NOMO-1 treated with dmso at 0.1 percent for 144 hours (cell line): ENCODE measurements at regions not wholly inside any gene's neighbourhood (a gene's known extent, or its start where the extent isn't known, plus 50 kb on each side); places are given as distances from the start of the nearest gene placed in this dataset.
"Not testable (repeated sequence)": the region's sequence is repeated elsewhere in the genome, so short reads cannot be mapped to it uniquely, and the experiment has no call there.

Experiments
- DNase-seq: peaks from one replicate; lab custom pipeline; 2025; ENCODE audit not compliant: unreplicated experiment; lab: John Stamatoyannopoulos, UW

DNA sequence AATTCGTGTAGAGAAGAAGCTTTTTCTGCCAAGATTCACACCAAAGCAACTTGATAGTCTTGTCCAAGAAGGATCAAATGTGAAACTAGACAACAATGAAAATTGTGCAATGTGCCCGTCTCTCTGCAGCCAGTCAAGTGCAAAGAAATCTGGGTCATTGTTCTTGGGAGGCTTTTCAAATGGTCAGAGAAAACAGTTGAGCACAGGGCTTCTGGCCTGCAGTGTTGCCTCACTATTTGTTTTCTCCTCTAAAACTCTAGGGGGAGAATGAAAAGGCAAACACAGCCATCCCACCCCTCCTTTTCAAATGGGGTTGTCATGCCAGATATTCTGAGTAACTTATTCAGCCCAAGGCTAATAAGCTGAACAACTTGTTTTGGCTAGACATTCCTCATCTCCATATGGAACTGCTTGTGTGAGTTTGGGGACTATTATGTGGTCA lies 417.6 kb upstream of the CDIN1 start:
- no peak for DNase-seq

- DNase-seq: not testable (repeated sequence)
Measured at GRCh38 chr15:36163983-36164382, 415.4 kb upstream of the CDIN1 start.

DNA sequence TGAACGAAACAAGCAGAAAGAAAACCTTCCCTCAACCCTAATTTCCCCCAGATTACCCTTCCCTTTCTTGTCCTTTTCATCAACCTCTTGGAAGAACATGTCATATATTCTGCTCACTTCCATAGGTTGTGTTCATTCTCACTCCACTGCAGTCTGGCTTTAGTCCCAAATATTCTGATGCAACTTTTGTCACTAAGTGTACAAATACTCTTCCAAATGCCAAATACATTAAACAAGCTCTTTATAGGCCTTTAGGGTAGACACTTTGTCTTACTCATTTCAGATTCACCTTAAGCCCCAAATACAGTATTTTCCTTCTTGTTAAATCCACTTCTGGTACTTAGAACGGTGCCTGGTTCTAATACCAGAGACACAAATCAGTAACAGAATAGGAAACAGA lies 406.5 kb upstream of the CDIN1 start:
- DNase-seq: no peak

- DNase-seq: no peak
Measured at GRCh38 chr15:36175186-36175740, 404.2 kb upstream of the CDIN1 start.

DNA sequence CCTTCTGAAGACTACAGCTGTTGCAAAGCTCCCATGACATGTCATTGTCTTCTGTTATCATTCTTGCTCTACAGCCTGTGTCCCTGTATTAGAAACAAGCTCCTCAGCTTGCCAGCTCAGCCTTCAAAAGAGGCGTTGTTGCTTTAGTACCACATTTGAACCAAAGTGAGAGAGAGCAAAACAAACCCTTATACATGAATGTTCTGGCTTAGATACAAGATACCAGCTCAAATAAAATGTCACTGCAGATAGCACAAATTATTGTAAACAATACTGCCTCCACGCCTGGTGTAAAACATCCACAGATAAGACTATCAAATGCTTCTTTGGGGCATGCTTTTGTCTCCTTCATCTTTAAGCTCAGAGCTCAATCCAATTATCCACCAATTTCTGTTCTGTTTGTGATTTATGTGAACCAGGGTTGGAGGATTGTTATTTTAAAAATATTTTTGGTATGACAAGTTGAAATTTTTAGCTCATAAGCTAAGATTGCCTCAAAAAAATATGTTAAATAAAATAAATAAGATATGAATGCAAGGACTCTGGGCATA lies 403.6 kb upstream of the CDIN1 start:
- DNase-seq: no peak

DNA sequence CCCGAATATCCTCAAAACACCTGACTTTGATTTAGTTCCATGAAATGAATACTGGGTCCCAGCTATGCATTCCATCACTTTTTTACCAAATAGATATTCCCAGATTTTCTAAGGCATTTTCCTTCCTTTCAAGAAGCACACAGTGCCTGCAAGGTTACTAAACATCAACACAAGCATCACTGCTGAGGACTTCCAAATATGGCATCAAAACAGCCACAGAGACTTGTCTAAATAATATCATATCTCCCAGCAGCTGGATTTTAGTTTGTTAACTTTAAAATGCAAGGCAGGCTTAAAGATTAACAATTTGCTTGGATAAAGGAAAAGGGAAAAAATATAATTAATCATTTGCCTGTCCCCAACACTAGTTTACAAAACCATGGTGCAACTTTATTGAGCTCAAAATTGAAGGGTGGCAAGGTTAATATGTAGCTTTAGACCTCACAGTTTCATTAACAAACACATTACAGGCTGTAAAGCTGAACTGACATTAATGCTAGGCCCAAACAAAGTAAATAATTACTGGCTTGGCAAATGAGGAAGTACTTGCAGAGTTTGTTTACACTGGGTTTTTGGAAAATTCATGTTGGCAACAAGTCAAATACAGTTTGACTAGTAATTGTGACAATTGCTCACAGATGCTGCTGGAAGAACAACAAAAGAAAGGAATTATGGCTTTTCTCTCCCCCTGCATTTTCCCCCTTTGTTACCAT lies 401.7 kb upstream of the CDIN1 start:
- DNase-seq: no peak

DNA sequence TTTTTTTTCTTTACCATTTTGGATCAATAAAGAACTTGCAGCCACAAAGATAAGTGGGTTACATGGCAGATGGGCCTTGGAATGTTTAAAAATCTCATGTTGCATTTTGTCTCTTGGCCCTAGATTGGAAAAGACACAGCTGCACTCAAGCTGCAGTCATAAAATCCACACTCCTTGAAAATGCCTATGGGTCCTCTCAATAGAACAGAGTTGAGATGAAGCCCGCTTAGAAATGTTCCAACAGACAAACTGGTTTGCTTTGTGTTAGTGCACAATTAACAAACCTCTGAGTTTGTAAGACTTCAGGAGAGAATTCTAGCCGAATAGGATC lies 401.2 kb upstream of the CDIN1 start:
- DNase-seq: no peak

GRCh38 chr15:36183201-36183600 lies 396.2 kb upstream of the CDIN1 start:
- DNase-seq: no peak

- no peak for DNase-seq
Measured at GRCh38 chr15:36185438-36185837, 394.0 kb upstream of the CDIN1 start.

GRCh38 chr15:36185845-36186244 lies 393.6 kb upstream of the CDIN1 start:
- DNase-seq: no peak

DNA sequence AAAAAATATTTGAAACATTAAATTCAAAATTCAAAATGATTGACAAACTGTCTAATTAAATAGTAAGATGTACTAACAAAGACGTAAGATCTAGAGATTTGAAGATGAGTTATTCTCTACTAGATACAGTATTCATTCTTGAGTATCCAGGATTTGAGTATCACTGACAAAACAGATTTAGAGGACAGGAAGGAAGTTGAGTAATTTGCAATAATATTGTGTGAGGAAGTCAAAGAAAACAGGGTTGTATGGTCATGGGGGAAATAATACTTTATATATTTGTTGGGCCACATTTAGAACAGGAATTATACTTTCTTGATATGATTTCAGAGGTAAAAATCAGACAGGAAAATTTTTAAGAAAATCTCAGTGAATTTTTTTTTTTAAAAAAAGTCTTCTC lies 393.1 kb upstream of the CDIN1 start:
- no peak for DNase-seq

DNA sequence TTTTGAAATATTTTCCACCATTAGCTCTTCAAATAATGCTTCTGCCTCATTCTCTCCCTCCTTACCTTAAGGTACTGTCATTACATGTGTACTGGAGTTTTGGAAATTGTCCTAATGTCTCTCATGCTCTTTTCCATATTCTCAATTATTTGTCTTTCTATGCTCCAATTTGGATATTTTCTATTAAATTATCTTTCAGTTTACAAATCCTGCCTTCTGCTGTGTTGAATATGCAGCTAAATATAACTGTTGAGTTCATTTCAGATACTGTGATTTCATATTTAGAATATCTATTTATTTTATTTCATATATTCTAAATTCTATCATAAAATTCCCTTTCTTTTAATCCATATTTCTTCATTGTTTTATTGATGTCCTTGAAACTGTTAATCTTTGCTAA lies 388.0 kb upstream of the CDIN1 start:
- DNase-seq: no peak

DNA sequence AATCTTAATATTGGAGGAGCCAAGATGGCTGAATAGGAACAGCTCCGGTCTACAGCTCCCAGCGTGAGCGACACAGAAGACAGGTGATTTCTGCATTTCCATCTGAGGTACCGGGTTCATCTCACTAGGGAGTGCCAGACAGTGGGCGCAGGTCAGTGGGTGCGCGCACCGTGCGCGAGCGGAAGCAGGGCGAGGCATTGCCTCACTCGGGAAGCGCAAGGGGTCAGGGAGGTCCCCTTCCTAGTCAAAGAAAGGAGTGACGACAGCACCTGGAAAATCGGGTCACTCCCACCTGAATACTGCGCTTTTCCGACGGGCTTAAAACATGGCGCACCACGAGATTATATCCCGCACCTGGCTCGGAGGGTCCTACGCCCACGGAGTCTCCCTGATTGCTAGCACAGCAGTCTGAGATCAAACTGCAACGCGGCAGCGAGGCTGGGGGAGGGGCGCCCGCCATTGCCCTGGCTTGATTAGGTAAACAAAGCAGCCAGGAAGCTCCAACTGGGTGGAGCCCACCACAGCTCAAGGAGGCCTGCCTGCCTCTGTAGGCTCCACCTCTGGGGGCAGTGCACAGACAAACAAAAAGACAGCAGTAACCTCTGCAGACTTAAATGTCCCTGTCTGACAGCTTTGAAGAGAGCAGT lies 383.9 kb upstream of the CDIN1 start:
- DNase-seq: not testable (repeated sequence)

DNA sequence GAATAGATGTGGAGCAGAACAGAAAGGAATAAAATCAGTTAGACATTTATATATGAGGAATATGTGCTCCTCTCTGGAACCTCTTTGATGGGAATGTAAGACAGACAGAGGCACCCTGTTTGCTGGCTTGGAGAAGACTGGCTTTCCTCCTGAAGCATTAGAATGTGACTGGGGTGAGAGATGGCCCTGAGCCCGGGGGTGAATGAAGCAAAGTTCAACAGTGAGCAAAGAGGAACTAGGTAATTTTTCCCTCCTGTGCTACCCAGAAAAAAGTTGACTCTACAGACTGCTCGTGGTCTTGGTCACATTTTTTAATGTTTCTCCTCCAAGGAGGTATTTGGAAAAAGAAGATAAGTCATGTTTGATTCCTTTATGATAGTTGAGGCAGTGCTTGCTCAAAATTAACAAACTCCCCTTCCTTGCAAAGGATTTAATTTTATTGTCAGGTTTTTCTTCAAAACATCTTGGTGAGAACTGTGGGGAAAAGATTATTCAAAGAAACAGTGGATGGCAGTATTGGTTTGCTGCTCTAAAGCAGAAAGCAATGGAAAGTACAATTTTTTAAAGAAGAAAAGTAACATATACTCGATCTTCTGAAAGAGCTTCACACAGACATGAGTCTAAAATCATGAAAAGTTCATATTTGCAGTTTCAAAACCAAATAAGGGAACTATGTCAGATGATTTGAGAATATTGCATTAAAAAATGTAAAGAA lies 370.4 kb upstream of the CDIN1 start:
- no peak for DNase-seq

- DNase-seq: no peak
Measured at GRCh38 chr15:36210426-36210825, 369.0 kb upstream of the CDIN1 start.

- no peak for DNase-seq
Measured at GRCh38 chr15:36218322-36218721, 361.1 kb upstream of the CDIN1 start.

- no peak for DNase-seq
Measured at GRCh38 chr15:36218991-36219390, 360.4 kb upstream of the CDIN1 start.

DNA sequence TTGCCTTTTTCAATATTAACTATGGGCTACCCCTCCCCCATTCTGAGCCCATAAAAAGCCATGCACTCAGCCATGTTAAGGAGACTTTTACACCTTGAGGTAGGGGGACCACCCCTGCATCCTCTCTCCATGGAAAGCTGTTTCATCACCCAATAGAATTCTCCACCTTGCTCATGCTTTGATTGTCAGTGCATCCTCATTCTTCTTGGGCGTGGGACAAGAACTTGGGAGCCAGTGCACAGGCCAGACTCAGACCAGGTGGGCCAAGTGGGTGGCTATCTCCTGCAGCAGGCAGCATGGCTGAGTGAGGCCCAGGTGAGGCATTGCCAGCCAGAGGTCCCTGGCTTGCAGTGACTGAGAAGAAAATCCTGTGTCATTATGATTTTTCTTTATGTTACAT lies 357.4 kb upstream of the CDIN1 start:
- DNase-seq: no peak

DNA sequence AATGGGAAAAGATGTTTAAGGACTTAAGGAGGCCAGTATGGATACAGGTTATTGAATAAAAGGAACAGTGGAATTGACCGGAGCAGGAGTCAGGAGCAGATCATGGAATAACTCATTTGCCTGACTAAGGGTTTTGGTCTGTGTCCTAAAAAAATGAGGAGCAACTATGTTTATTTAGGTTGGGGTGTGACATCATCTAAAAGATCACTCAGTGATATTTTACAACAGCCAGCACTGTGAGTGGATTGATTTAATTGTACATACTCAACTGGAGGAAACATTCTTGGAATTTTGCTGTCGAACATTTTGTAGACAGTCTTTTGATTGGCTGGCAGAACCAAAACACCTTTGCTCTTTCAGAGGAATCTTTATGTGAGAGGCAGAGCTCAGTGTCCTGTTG lies 348.6 kb upstream of the CDIN1 start:
- no peak for DNase-seq

DNA sequence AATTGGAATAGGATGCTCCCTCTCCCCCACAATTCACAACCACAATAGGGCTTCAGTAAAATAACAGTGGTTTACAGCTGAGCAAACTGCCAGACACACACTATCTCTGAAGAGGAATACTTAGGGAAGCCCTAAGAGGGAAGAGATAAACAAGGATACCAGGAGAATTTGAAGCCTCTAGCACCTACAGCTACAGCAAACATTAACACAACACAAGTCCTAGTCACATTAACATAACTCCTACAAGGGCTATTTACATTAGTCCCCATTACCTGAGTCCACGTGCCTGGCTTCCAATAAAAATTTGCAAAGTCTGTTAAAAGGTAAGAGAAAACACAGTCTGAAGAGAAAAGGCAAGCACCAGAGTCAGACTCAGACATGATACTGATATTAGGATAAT lies 346.9 kb upstream of the CDIN1 start:
- DNase-seq: no peak

- DNase-seq: no peak
Measured at GRCh38 chr15:36234743-36235142, 344.7 kb upstream of the CDIN1 start.

DNA sequence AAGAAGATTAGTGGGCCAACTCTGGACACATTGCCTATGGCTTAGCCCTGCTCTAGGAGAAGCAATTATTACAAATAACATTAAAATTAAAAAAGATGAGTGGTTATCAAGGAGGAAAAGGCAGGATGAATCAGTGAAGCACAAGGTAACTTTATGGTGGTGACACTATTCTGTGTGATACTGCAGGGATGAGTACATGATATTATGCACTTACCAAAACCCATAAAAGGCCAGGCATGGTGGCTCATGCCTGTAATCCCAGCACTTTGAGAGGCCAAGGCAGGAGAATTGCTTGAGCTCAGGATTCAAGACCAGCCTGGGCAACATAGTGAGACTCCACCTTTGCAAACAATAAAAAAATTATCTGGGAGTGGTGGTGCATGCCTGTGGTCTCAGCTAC lies 344.3 kb upstream of the CDIN1 start:
- no peak for DNase-seq
